AG08396 (cell line): ENCODE measurements at regions not wholly inside any gene's neighbourhood (a gene's known extent, or its start where the extent isn't known, plus 50 kb on each side); places are given as distances from the start of the nearest gene placed in this dataset.

Experiments used
- DNase-seq: peaks from one replicate; pipeline ENCODE4 v3.0.0; 2012; ENCODE audit warnings: low spot score, mixed read lengths

DNA sequence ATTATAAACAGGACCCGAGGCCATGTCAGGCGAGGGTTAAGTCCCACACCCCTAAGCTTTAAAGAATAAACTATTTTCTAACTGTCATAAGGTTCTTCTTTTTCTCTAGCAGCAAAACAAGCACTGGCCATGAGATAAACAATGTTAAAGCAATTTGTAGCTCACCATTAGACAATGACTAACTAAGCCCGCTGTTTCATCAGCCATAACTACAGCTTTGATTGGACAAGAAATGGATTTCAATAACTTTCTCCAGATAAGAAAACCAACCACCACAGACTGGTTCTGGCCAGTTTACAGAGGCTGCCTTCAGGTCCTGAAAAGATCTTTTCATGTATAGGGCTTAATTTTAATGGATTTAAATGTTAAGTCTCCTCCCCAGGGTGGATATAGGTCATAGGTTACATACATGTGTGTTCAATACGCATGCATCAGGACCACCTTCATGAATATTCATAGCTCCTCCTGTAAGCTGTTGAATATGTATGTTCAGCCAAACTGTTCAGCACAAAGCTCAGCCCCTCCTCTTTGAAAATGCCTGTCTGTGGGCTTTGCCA is 108.7 kb upstream of the RAB6C start:
- DNase-seq, result no peak

DNA sequence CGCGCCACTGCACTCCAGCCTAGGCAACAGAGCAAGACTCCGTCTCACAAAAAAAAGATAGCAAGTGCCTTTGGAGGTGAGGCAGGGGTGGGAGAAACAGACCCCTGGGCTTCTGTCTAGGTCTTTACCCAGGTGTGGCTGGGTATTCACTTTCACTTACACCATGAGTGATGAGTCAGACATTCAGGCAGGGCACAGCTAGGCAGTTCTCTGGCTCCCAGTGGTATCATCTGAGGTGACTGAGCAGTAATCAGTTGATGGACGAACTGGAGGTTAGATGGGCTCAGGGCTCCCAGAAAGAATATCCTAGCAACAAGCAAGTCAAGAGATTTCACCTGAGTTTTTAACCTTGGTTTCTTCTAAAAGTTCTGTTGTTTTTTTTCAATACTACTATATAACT is 107.0 kb upstream of the RAB6C start:
- no peak for DNase-seq

DNA sequence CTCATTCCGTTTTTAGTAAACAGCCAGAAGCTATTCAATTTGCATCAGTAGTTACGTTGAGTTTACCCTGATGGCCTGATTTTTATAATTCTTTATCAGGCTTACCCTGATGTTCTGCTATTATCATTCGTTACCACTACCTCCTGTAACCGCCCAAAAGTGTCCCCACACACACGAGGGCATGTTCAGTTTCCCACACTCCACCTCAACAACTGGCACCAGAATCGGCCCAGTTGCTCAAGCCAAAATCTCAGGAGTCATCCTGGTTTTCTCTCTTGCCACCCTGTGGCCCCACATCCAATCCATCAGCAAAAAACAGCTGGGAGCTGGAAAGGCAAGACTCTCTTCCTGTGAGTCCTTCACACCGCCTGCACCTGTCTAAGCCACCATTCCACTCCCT is 102.9 kb upstream of the RAB6C start:
- DNase-seq, result no peak

DNA sequence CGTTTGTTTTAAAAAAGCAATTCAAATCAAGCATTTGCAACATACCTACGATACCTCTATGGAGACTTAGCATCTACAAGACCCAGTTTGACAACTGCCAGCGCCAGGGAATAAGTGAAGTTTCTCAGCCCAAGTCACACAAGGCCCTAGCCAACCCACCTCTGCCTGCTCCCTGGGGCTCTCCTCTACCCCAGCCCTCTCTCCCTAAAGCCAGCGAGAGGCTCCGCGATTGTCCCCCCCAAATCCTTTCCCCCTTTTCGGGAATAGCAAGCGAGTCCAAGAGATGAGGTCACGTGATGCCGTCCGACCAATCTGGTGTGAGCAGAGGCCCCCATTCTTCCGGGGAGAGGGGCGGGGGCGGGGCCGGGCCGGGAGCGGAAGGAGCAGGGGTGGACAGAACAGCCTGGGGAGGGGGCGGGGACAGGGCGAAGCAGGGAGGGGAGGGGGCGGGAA is 102.2 kb upstream of the RAB6C start:
- peak; percentile 95 for DNase-seq

DNA sequence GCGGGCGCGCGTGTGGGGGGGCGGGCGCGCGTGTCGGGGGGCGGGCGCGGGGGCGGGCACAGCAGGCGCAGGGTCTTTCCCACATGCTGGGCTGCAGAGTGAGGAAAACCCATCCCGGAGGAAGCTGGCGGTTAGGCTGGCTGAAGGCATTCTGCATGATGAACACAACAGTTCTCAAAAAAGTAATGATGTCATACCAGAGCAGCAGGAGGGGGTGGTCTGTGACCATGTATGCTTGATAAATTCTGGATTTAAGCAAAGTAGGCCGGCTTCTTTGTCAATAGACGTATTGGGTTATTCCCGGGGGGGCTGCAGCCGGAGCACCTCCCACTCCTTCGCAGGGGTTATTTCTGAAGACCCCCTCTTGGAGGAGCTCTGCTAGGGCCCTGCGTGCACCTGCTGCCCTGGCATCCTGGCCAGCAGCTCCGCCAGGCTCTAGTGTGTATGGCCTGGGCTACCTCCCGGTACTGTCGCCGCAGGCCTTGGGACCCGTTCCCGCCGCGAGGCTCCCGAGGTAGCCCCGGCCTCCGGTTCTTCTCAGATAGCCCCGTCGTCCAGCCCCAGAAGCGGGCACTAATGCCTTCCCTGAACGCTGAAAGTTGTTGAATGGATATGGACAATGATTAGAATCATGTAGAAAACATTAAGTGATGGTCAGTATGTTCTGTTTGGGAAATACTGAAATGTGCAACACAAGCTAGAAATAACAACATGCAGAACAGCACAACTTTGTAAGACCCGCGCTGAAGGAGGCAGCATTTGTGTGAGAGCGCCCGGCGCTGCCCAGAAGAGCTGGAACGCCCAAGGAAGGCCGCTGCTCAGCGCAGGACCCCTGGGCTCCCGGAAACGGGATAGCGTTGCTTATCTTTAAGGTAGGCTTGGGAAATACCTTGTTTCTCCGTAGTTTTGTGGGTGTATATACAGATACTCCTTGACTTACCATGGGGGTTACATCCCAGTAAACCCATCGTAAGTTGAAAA is 101.4 kb upstream of the RAB6C start:
- peak; percentile 63 for DNase-seq

DNA sequence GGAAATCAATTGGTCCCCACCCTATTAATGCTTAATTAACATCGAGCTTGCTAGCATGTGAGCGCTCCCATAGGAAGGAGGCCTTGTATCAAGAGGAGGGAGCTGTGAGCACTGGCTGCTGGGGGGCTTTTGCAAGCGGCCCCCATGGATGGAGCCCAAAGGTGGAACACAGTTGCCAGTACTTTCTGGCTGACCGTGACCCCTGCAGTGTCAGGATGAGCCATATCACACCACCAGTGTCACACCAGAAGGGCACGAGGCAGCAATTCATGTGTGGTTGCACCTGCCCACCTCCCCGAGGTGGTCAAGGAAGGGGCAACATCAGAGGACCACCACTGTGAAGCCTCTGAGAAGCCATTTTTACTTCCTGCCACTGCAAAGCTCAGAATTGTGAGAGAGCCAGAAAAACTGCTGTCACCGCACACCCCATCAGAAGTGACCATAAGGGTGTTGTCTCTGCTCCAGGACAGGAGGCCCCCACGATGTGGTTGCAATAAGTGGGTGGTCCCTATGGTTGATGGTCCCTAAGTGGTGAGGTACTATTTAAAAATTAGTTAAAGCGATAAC is 99.8 kb upstream of the RAB6C start:
- DNase-seq, result no peak

DNA sequence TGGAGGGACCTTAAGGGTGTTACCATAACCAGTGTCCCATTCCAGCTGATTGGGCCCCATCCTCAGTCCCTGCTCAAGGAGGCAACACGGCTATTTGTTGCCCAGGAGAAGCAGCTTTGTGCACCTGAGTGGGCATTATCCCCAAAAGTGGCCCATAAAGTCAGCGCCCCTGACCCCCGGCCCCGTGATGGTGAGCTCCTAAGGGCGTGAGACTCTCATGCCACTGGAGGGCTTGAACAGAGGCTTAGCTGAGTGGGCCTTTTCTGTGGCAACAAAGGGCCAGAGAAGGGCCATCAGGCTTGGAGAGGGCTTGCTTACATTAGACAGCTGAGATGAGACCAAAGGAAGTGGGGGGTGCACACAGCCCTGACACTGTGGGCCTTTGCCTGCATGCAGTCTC is 99.2 kb upstream of the RAB6C start:
- DNase-seq, result no peak

DNA sequence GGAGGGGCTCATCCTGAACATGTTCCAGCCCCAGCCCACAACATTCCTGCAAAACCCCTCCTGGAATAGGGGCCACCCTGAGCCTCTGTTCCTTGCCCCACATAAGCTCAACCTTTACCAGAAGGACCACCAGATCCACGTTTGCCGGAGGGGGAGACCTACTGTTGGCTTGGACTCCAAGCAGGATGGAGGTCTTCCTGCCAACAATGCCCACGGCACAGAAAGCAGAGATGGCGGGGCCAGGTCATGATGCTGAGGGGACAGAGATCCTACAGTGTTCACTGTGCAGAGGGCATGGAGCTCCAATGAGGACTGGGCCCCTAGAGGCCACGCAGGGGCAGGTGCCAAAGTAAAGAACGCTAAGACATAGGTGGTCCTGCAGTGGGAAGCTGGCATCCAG is 98.5 kb upstream of the RAB6C start:
- no peak for DNase-seq

DNA sequence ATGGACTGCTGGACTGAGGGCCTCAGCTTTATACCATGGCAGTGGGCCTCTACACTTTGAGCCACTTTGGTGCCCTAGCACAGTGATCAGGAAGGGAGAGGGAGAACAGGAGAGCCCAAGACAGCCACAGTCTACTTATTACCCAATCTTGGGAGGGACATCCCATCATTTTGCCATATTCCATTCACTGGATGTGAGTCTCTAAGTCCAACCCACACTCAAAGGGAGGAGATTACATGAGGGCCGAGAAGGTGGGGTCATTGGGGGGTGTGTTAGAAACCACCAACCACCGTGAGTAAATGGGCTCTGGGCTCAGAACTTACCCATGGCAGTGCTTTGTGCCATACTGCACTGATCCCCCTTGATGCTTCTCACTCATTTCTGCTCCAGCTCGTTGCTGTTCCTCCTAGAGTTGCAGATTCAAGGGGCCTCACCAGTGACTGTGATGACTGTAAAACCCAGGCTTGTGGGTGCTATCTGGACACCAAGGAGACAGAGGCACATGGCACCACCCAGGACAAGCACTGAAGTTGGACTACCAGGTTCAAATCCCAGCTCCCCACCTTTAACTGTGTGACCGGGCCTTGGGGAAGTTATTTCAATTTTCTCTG is 97.6 kb upstream of the RAB6C start:
- DNase-seq, result no peak

DNA sequence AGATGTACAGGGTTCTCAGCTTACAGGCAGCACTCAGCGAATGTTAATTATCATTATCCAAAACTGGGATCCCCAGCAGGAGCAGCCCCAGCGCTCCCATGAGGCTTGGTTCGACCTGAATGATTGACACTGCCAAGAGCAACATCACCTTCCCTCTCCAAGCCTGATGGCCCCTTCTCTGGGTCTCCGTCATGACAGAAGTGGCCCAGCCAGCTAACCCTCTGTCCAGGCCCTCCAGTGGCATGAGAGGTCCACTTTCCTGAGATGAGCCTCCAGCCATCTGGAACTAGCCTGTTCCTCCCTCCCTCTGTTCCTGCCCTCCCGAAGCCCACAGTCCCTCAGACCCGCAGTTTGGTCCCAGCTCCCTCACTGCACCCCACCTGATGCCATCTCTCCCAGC is 97.0 kb upstream of the RAB6C start:
- DNase-seq, result no peak

DNA sequence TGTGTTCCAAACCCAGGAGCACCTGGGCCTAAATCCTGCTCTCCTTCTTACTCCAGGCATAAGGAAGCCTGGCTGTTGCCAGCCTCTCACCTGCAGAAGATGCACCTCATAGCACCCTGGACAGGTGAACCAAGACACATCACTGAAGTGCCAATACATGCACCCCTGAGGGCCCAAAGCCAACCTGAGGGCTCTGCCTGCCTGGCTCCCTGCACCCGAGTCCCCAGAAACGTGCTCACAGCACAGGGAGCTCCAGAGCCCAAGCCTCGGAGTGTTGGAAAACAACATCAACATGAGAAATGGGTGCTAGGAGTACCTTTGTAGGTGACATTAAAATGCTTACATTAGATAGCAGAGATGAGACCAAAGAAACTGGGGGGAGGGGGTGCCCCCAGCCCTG is 96.3 kb upstream of the RAB6C start:
- no peak for DNase-seq

DNA sequence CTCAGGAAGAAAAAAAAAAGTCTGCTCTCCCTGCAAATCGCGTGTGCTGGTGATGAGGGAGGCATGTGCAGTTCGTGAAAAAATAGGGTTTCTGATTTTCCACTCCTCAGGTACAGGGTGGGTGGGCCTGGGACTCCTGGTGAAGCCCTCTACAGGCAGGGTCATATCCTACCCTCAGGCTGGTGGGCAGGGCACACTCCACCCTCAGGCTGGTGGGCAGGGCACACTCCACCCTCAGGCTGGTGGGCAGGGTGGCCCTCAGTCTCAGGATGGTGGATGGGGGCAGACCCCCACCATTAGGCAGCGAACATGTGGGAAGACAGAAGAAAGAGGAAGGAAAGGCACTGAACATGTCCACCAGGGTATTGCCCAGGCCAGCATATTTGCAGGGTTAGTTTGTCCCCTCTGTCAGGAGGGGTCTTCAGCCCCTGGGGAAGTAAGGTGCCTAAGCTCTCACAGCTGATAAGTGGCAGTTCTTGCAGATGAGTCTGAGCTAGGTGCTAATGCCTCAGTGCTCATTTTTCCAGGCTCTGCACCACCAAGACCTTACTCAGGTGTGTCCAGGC is 95.2 kb upstream of the RAB6C start:
- no peak for DNase-seq

DNA sequence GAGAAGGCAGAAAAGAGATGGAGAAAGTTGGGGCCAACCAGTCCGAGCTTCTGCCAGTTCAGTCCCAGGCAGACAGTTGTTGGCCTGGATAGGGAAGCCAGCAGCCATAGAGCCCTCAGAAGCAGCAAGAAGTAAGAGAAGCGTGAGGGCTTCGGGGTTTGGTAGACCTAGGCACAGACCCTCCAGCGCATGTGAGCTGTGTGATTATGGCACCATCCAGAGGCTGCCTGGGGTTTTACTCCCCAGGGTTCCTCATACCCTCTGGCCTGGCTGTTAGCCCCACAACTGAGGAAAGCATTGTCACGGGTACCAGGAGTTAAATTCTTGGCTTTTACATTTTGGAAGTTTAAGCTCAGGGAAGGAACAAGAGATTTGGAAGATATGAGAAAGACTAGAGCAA is 93.7 kb upstream of the RAB6C start:
- no peak for DNase-seq

DNA sequence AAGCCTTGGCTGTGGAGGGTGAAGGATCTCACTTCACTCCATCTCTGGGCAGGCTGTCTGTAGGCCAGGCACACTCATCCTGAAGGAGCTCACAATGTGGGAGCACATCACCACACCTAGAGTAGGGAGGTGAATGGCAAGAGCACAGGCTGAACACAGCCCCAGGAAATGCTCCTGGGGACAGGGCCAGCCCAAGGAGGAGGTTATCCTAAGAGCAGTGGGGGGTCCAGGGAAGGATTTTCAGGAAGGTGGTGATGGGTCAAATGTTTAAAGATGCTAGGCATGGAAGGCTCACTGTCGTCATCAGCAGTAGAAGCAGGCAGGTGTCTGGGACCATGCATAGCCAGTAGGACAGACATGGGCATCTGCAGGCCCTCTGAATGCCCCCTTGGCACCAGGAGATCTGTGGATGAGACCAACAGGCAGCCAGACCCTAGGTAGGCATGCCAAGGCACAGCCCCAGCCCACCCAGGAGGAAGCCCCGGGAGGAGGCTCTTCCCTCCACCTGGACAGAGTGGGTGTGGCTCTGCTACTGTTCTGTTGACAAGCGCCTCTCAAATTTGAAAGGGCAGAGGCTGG is 91.7 kb upstream of the RAB6C start:
- DNase-seq, result no peak

DNA sequence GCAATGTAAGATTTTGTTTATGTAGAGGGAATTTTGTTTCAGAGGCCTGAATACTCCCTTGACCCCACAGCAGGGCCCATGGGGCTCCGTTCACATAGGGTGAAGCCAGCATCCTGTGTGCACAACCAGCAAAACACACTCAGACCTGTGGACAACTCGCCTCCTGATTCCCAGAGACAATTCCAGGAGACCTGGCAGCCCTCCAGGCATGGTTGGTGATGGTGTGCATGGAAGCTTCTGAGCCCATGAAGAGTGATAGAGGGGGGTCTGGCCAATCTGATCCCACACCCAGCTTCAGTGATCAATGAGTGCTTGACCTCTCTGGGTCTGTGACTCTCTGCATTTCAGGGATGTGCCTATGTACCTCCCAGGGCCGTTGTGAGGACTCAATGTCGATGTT is 91.0 kb upstream of the RAB6C start:
- no peak for DNase-seq

DNA sequence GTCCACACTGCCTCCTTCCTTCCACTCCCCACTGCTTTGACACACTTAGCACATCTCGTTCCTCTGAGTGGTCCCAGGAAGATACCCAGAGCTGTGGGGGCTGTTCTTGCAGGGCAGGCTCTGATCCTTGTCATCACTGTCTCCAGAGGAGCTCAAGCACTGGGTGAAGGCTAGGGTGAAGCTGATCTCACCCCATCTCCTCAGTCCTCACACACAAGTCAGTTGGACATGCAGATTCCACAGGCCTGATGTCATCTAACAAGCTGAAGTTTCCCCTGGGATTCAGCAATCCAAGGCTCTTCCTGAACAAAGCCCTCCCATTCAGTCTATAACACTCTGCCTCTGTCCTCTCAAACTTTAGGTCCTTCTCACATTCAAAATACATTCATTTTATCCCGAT is 90.6 kb upstream of the RAB6C start:
- peak; percentile 24 for DNase-seq

DNA sequence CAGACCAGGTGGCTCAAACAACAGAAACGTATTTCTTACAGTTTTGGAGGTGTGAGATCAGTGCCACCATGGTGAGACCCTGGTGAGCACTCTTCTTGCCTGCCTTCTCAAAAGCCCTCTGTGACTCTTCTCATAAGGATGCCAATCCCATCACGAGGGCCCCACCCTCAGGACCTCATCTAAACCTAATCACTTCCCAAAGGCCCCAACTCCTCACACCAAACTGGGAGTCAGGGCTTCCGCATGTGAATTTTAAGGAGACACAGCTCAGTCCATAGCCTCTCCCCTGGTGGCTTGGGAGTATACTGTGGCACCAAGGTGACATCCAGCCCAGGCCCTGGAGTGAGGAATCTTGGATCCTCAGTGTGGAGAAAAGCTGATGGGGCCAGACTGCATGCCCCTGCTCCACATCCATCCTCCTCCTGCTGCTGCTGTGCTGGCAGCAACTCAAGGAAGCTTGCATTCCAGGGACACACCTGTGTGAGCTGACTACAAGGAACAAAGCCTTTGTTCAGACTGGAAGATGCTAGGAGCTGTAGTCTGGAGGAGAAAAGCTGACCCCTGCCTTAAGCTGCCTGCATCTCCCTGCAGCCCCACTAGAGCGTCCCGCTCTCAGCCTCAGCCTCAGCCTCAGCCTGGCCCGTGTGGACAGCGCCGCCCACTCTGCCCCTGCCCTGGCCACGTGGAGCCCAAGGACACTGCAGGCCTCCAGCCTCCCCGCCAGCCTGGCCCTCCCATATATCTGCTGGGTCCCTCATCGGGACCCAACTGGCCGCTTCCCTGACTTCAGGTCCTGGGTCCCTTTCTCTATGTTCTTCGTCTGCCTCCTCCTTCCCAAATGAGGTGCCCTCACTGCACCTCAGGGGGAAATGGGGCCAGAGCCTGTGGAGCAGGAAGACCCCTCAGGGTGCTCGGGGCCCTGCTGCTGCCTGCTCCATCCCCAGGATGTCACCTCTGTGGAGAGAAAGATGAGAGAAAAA is 87.8 kb upstream of the RAB6C start:
- DNase-seq, result no peak

DNA sequence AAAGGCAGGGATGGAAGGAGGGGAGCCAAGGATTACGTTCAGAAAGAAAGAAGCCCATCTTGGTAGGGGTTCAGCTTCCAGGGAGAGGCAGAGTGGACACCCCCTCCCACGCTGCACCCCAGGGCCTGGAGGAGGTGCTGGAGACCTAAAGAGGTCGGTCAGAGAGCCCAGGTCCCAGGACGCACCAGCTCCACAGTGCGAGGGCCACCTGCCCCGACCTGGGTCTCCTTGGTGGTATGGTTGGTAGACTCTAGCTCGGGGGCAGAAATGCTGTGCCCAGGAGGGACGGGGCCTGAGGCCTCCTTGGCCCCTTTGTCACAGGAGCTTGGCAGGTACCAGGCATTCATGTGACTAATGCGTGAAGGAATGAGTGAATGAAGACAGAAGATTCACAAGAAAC is 87.1 kb upstream of the RAB6C start:
- DNase-seq, result no peak

DNA sequence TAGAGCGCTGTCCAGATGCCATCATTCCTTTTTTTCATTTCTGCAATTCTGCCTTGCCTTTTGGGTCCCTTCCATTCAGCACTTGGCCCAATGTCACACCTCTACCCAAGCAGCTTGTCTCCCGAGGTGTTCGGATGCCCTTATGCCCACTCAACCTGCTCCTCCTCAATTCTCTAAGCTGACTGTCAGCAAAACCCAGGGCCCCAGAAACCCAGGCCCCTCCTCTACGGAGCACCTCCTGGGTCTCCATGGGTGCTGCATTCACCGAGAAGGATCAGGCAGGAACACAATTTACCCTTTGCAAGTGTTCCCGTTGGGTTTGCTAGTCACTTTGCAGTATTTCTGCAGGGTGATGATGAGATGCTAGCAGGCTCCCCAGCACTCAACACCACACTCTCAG is 86.7 kb upstream of the RAB6C start:
- no peak for DNase-seq

DNA sequence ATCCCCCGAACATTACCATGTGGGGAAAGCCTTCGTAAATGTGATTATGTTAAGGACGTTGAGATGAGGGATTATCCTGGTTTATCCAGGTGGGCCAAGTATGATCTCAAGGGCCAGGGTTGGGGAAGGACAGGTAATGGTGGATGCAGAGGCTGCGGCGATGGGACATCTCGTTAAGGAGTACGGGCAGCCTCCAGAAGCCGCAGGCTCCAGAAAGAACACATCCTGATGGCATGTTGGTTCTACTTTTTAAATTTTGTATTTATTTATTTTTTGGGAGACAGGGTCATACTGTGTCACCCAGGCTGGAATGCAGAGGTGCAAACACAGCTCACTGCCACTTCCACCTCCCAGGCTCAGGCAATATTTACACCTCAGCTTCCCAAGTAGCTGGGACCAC is 86.2 kb upstream of the RAB6C start:
- DNase-seq, result no peak

DNA sequence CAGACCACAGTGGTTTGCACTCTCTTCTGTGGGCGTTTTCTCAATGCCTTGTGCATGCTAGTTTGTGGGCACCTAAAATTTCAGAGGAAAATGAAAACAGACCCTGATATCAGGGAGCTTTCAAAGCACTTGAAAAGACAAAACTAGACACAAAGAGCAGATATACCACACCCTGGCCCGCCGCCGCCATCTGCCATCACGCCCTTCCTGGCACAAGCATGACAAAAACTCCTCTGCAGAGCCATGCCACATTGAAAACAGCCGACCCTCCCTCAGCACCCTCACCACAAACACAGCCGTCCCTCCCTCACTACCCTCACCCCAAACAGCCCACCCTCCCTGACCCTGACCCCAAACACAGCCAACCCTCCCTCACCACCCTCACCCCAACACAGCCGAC is 84.8 kb upstream of the RAB6C start:
- DNase-seq, result no peak
